ENCODE measurements at regions not wholly inside any gene's neighbourhood (a gene's known extent, or its start where the extent isn't known, plus 50 kb on each side); places are given as distances from the start of the nearest gene placed in this dataset.

- no peak for TF ChIP-seq CTCF (IDR thresholded peaks at IDR 0.05; ENCODE audit: extremely low read depth in 1 of 2, insufficient read depth in 1 of 2, low read depth in 1 of 2, low read length in 2 of 2)
- no peak for TF ChIP-seq POLR2A (IDR thresholded peaks at IDR 0.05; ENCODE audit: low read depth, low read length)
- TF ChIP-seq EZH2 (IDR thresholded peaks at IDR 0.05; ENCODE audit: borderline replicate concordance, low read depth, low read length, severe bottlenecking), result no peak
- no peak for TF ChIP-seq POLR2AphosphoS5 (IDR thresholded peaks at IDR 0.05; ENCODE audit: insufficient read depth, low read depth, low read length)
Observed at GRCh38 chr9:129555512-129556215, 65.2 kb downstream of the C9orf50 start.

All from endothelial cell of umbilical vein (primary cell).